Dendritic cell treated with granulocyte-macrophage colony-stimulating factor and Interleukin-4, amounts not matched to agents 40 ng/mL and 50 ng/mL, for 4 days (primary cell): ENCODE measurements at regions not wholly inside any gene's neighbourhood (a gene's known extent, or its start where the extent isn't known, plus 50 kb on each side); places are given as distances from the start of the nearest gene placed in this dataset.
"Not testable (repeated sequence)": the region's sequence is repeated elsewhere in the genome, so short reads cannot be mapped to it uniquely, and the experiment has no call there.

ENCODE experiments used
- H3K27ac Mint-ChIP-seq: one replicate; pipeline ENCODE4 v1.8.0; 2022; ENCODE audit warnings: mild to moderate bottlenecking, mixed read lengths
- H3K27me3 Mint-ChIP-seq: one replicate; pipeline ENCODE4 v1.8.0; 2022; ENCODE audit warnings: mild to moderate bottlenecking, mixed read lengths
- H3K36me3 Mint-ChIP-seq: one replicate; pipeline ENCODE4 v1.8.0; 2022; ENCODE audit warnings: low read depth, mixed read lengths
- H3K4me1 Mint-ChIP-seq: one replicate; pipeline ENCODE4 v1.8.0; 2022; ENCODE audit warnings: low read depth, mixed read lengths
- H3K4me3 Mint-ChIP-seq: one replicate; pipeline ENCODE4 v1.8.0; 2022; ENCODE audit warnings: mild to moderate bottlenecking, moderate library complexity, mixed read lengths
- H3K9me3 Mint-ChIP-seq: one replicate; pipeline ENCODE4 v1.8.0; 2022; ENCODE audit warnings: mixed read lengths
- intact Hi-C: fragments of 100-400 bp; cut with micrococcal nuclease; formaldehyde crosslinking; loops from one replicate; pipeline ENCODE4 v1.15.0; 2022

DNA sequence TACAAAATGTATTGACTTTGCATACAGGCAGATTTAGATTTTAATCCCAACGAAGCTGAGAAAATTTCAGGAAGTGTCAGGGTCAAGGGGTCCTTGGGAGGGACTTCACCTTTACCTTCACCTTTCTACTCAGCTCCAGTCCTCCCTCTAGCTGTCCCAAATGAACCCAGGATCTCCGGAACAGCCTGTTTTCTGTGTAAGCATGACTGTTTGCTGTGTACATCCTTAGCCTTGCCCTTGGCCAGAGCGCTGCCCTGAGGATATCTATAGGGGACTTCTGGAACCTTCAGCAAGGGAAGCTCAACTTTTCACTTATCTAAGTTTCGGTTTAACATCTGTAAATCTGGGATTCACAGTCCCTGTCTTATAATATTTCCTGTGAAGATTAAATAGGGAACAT lies 246.8 kb upstream of the ST6GAL2 start:
- no peaks in the 10 kb centered on the region for H3K4me1 Mint-ChIP-seq
- H3K36me3 Mint-ChIP-seq: no peaks in the 10 kb centered on the region
- H3K9me3 Mint-ChIP-seq: no peaks in the 10 kb centered on the region
- no peaks in the 10 kb centered on the region for H3K27me3 Mint-ChIP-seq
- intact Hi-C loops: no loop called here
- no peak overlapping the region for H3K4me3 Mint-ChIP-seq
- H3K27ac Mint-ChIP-seq: no peak overlapping the region

DNA sequence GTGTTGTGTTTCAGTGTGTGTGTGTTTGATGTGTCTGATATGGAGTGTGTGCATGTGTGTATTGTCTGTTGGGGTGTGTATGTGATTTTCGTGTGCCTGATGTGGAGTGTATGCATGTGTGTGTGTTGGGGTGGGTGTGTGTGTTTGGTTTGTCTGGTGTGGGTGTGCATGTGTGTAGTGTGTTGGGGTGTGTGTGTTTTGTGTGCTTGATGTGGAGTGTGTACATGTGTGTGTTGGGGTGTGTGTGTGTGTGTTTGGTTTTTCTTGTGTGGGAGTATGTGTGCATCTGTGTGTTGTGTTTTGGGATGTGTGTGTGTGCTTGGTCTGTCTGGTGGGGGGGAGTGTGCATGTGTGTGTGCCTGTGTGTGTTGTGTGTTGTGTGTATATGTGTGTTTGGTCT lies 247.4 kb upstream of the ST6GAL2 start:
- Mint-ChIP-seq H3K9me3 (no peaks in the 10 kb centered on the region), H3K4me1 (no peaks in the 10 kb centered on the region), H3K27ac (no peak overlapping the region), H3K36me3 (no peaks in the 10 kb centered on the region), H3K27me3 (no peaks in the 10 kb centered on the region), H3K4me3 (no peak overlapping the region)
- intact Hi-C loops: no loop called here

DNA sequence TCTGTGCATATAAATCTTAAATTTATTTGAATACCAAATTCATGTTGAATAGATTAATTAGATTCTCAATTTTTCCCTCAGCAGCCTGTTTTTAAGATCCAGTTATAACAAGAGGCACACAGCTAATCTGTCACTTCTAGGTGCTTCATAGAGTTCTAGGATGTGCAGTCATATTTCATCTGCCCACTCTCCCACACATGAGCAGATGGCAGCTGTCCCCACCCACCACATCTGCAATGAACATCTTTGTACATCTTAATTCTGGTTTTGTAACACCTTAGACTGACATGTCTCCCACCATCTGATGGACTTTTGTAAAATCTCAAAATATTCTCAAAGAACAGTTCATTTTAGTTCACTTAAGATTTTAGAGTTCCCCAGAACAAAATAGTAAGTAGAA lies 250.8 kb upstream of the ST6GAL2 start:
- no peaks in the 10 kb centered on the region for H3K27me3 Mint-ChIP-seq
- no peaks in the 10 kb centered on the region for H3K36me3 Mint-ChIP-seq
- H3K4me3 Mint-ChIP-seq: no peak overlapping the region
- no peak overlapping the region for H3K27ac Mint-ChIP-seq
- intact Hi-C loops: no loop called here
- H3K9me3 Mint-ChIP-seq: peaks cover 7% of the 10 kb centered on the region
- no peaks in the 10 kb centered on the region for H3K4me1 Mint-ChIP-seq

DNA sequence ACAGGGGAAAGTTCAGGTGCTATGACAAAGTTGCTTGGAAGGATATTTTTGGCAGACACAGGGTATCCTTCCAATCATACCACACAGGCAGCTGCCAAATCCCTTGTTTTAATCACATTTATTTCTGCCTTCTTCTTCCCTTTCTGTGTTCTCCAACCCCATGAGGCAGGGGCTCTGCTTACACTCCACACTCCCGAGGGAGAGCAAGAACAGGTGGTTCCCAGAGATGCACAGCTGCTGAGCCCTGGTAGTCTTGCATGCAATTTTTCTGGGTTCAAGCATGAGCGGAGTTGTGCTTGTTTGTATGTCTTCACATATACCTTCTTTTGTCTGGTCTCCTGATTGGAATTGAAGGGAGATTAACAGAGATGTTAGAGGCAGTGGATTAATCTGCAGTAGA lies 251.7 kb upstream of the ST6GAL2 start:
- no peaks in the 10 kb centered on the region for H3K27me3 Mint-ChIP-seq
- peaks cover 17% of the 10 kb centered on the region for H3K9me3 Mint-ChIP-seq
- H3K36me3 Mint-ChIP-seq: no peaks in the 10 kb centered on the region
- no peak overlapping the region for H3K4me3 Mint-ChIP-seq
- intact Hi-C loops: no loop called here
- H3K27ac Mint-ChIP-seq: no peak overlapping the region
- H3K4me1 Mint-ChIP-seq: no peaks in the 10 kb centered on the region

DNA sequence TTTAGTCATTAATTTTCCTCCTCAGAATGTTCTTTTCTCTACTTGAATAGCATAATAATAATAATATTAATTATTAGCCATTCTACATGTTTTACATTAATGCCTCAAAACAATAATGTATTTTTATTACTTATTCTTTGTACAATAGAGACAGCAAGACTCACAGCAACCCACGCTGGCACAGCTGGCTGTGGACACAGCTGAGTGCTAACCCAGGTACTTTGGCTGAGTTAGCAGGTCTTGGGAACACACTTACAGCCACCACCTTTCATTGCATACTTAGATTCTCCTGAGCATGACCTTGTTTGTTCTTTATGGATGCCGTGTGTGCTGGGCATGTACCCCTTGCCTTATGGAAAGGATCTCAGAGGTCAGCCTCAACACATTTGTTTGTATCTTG lies 260.2 kb upstream of the ST6GAL2 start:
- Mint-ChIP-seq H3K27me3 (no peaks in the 10 kb centered on the region), H3K4me1 (no peaks in the 10 kb centered on the region), H3K9me3 (peaks cover 41% of the 10 kb centered on the region), H3K4me3 (no peak overlapping the region), H3K36me3 (no peaks in the 10 kb centered on the region), H3K27ac (no peak overlapping the region)
- intact Hi-C loops: no loop called here

DNA sequence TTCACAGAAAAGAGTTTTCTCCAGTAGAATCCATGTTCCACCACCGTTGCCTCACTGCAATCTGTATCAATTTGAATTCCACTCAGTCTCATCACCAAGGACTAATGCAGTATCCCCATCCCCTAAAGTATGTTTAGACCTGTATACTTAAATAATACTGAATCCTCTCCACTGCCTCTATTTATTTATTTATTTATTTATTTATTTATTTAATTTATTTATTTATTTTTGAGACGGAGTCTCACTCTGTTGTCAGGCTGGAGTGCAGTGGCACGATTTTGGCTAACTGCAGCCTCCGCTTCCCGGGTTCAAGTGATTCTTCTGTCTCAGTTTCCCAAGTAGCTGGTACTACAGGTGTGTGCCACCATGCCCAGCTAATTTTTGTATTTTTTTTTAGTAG lies 260.7 kb upstream of the ST6GAL2 start:
- H3K36me3 Mint-ChIP-seq, intact Hi-C loops, H3K27ac Mint-ChIP-seq, H3K4me3 Mint-ChIP-seq, H3K4me1 Mint-ChIP-seq, H3K27me3 Mint-ChIP-seq: not testable (repeated sequence)
- peaks cover 36% of the 10 kb centered on the region for H3K9me3 Mint-ChIP-seq

DNA sequence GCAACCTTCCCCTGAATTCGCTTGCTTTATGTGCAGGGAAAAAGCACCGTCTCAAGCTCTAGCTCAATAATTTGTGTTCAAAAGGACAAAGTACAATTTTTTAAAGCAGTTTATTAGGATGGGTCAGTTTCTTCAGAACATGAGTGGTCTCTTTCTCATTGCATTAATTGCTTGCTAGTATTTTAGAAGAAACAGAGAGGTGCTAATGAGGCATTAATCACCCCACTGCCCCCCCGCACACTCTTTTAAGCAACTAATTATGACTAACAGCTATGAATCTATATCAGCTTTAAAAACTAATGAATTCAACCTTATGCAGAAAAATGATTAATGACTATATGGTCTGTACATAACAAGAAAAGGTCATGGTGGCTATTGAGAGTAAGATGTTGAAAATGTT lies 262.1 kb upstream of the ST6GAL2 start:
- H3K4me3 Mint-ChIP-seq: no peak overlapping the region
- no peaks in the 10 kb centered on the region for H3K4me1 Mint-ChIP-seq
- no peaks in the 10 kb centered on the region for H3K36me3 Mint-ChIP-seq
- intact Hi-C loops: no loop called here
- no peaks in the 10 kb centered on the region for H3K27me3 Mint-ChIP-seq
- H3K9me3 Mint-ChIP-seq: peaks cover 22% of the 10 kb centered on the region
- no peak overlapping the region for H3K27ac Mint-ChIP-seq

DNA sequence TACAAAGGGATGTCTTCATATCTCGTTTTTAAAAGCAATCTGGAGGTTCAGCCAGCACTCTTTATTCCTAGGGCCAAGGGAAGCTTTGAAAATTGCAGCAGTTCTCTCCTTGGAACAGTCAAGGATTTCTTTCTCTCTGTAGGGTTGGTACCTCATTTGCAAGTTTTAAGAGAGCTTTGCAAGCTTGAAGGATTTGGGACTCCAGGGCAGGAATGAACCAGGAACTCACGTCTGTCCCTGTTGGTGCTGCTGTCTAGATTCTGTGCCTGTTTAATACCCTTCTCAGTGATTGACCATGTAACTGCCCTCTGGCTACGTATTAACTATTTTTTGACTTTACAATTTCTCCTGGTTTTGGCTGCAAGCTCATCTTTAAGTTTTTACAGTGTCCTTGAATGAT lies 262.5 kb upstream of the ST6GAL2 start:
- H3K27me3 Mint-ChIP-seq: no peaks in the 10 kb centered on the region
- intact Hi-C loops: no loop called here
- H3K36me3 Mint-ChIP-seq: no peaks in the 10 kb centered on the region
- H3K4me1 Mint-ChIP-seq: no peaks in the 10 kb centered on the region
- peaks cover 18% of the 10 kb centered on the region for H3K9me3 Mint-ChIP-seq
- H3K27ac Mint-ChIP-seq: no peak overlapping the region
- no peak overlapping the region for H3K4me3 Mint-ChIP-seq

DNA sequence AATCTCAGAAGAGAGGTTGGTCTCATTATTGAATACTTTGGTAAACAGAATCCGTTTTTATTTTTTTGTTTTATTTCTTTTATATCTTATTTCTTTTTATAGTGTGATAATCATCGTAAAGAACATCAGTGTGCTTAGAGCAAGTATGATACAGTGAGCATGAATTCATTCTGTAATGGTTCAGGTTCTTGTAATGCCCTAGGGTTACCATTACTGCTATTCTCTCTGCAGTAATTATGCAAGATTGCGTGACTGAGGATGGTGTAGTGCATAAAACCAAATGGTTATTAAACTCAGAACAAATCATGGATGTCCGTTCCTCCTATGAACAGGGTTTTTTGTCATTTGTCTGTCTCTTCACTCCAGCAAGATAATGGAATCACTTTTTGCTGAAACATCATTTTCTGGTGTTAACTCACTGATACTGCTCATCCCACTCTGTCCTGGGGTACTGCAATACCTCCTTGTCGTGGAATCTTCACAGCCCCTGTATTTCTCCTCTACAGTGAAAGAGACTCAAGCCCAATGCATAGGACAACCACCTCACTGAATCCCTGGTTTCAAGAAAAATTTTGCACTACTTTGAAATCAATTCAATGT lies 274.8 kb upstream of the ST6GAL2 start:
- intact Hi-C loops: no loop called here
- H3K27me3 Mint-ChIP-seq: no peaks in the 10 kb centered on the region
- H3K4me1 Mint-ChIP-seq: no peaks in the 10 kb centered on the region
- no peak overlapping the region for H3K4me3 Mint-ChIP-seq
- no peaks in the 10 kb centered on the region for H3K36me3 Mint-ChIP-seq
- no peak overlapping the region for H3K27ac Mint-ChIP-seq
- peaks cover 22% of the 10 kb centered on the region for H3K9me3 Mint-ChIP-seq

DNA sequence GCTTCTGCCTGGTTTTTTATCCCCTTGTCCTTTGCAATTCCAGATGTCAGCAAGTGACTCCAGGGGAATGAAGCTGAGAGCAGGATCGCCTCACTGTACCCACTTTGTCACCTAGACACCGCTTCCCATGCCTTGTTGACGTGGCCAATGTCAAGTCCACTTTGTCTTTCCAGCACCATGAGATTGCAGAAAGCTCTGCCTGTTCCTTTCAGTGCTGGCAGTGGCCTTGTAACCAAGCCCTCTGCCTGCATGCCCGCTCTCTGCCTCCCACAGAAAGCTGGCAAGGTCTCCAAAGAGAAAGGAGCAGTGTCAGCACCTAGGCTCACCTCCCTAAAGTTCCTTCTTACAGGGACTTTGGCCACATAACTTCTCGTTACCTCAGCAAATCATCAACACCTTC lies 282.2 kb upstream of the ST6GAL2 start:
- Mint-ChIP-seq H3K27me3 (no peaks in the 10 kb centered on the region), H3K4me3 (no peak overlapping the region), H3K4me1 (no peaks in the 10 kb centered on the region), H3K27ac (no peak overlapping the region), H3K36me3 (no peaks in the 10 kb centered on the region), H3K9me3 (peaks cover 17% of the 10 kb centered on the region)
- intact Hi-C loops: no loop called here

DNA sequence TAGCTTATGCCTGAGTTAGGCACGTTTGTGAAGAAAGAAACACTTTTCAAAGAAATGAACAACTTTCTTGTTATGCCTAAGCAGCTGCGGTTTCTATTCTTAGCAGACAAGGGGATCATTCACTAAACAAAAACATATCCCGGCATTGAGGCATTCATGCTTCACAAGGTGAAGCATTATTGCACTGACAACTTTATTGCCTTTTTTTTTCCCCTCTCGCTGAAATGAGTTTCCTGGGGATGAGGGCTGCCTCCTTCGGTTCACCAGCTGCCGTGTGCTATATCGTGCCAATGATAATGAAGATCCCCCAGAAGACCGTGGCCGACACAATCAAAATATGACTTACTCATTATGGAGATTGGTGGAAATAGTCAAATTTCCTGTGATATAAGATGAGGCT lies 288.2 kb upstream of the ST6GAL2 start:
- Mint-ChIP-seq H3K27me3 (no peaks in the 10 kb centered on the region), H3K36me3 (no peaks in the 10 kb centered on the region), H3K27ac (no peak overlapping the region), H3K4me1 (no peaks in the 10 kb centered on the region), H3K4me3 (no peak overlapping the region), H3K9me3 (peaks cover 18% of the 10 kb centered on the region)
- intact Hi-C loops: no loop called here

DNA sequence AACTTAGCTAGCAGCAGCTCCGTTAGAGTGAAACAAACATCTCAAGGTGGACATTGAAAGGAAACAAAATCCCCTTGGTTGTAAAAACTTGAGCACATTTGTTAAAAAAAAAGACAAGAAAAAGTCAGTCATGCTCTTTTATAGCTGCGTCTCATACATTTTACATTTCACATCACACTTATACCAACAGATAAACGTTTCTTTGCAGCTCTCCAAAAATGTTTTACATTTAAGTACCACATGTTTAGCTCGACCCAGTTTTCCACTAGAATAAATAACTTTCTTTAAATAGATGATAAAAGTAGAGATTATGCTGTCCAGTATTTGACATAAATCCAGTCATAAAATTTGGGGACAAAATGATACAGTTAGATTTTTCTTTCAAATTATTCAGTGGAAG lies 297.0 kb upstream of the ST6GAL2 start:
- no peaks in the 10 kb centered on the region for H3K27me3 Mint-ChIP-seq
- H3K36me3 Mint-ChIP-seq: no peaks in the 10 kb centered on the region
- H3K9me3 Mint-ChIP-seq: peaks cover 22% of the 10 kb centered on the region
- no peak overlapping the region for H3K4me3 Mint-ChIP-seq
- H3K27ac Mint-ChIP-seq: no peak overlapping the region
- intact Hi-C loops: no loop called here
- H3K4me1 Mint-ChIP-seq: no peaks in the 10 kb centered on the region

DNA sequence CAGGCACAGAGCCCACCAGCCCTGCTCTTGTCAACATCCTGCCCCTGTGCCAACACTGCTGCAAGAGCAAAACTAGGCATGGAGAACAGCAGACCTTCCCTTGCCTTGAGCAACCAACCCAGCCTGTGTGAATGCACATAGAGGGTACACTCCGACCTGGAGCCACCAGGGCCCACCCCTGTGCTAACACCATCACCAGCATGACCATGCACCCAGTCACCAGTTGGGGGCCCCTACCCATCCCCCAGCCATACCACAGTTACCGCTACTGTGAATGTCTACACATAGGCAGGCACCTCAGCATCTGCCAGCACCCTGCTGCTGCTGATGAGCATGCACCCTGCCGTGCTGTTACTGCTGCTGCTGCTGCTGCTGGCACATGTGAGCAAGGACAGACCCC lies 301.9 kb upstream of the ST6GAL2 start:
- Mint-ChIP-seq H3K4me1 (no peaks in the 10 kb centered on the region), H3K36me3 (no peaks in the 10 kb centered on the region), H3K4me3 (no peak overlapping the region), H3K27me3 (no peaks in the 10 kb centered on the region), H3K9me3 (peaks cover 33% of the 10 kb centered on the region), H3K27ac (no peak overlapping the region)
- intact Hi-C loops: no loop called here

DNA sequence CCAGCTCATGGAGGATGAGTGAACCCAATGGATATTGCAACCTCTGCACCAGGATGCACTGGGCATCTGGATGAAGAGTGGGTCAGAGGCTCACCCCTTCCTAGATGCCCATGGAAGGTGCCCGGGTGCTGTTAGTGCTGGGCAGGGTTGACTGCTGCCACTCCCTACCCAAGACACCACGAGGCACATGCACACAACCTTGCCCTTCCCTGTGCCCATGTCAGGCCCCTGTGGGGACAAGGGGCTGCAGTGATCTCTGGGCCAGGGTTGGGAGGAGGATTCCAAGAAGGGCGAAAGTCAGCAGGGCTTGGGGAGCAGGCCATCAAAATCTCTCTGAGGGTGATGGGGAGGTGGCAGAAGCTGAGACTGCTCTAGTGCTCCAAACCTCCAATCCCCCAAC lies 309.7 kb upstream of the ST6GAL2 start:
- Mint-ChIP-seq H3K27ac (no peak overlapping the region), H3K4me3 (no peak overlapping the region)

DNA sequence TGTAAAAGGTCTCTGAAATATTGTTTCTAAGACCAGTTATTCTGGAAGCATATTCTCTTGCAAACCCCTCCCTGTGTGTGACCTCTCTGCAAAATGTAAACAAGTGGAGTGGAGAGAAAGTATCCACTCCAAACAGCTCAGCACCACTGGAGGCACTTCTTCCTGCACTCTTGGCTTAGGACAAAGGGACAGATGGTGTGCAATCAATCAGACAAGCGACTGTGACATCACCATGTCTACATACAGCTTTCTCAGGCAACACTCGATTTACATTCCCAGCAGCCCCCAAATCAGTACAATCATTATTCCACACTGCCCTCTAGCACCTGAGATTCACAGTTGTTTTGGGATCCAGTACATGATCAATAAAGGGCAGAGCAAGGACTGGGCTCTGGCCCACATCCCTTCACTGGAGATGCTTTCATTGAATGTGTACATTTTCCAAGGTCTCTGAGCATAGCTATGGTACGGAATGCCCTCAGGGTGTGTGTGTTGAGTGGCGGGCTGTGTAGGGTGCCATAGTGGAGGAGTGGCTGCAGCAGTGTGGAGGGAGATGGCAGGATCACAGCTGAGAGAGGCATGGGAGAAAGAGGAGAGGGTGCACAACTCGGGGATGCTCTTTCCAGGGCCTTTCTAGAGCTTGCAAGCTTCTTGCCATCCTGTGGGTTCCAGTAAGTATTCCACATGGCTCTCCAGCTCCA lies 311.8 kb upstream of the ST6GAL2 start:
- Mint-ChIP-seq H3K27me3 (no peaks in the 10 kb centered on the region), H3K4me3 (no peak overlapping the region), H3K27ac (no peak overlapping the region), H3K4me1 (no peaks in the 10 kb centered on the region), H3K36me3 (no peaks in the 10 kb centered on the region), H3K9me3 (peaks cover 11% of the 10 kb centered on the region)
- intact Hi-C loops: no loop called here

More for the DNA sequence above, 309.7 kb upstream of the ST6GAL2 start:
- Mint-ChIP-seq H3K36me3 (no peaks in the 10 kb centered on the region), H3K4me1 (no peaks in the 10 kb centered on the region), H3K9me3 (peaks cover under 1% of the 10 kb centered on the region), H3K27me3 (no peaks in the 10 kb centered on the region)
- intact Hi-C loops: no loop called here
